ENCODE measurements at regions not wholly inside any gene's neighbourhood (a gene's known extent, or its start where the extent isn't known, plus 50 kb on each side); places are given as distances from the start of the nearest gene placed in this dataset.
A peak's percentile ranks its signal among the peaks of the same experiment; 100 is the strongest.

DNA sequence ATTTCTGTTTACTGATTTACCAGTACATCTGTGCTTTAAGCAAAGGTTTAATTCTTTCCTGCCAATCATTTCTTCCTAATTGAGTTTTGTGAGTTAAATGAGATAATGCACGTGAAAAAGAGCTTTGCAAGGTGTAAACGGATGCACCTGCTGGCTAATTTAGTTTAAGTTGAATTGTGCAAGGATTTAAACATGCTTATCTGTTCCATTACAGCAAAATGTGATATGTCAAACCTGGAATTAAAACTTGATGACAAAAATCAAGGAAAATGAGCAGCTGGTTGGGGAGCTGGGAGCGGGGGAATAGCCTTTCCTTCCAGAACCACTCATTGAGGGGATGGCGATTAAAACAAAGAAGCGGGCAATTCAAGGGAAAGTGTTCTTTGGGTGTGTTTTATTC lies 155.0 kb upstream of the CTTNBP2 start:
- H3K36me3 Mint-ChIP-seq: peaks cover 2% of the 10 kb centered on the region
- H3K4me1 Mint-ChIP-seq: no peaks in the 10 kb centered on the region
- H3K27me3 Mint-ChIP-seq: no peaks in the 10 kb centered on the region
- no peak overlapping the region for H3K4me3 Mint-ChIP-seq
- no peaks in the 10 kb centered on the region for H3K9me3 Mint-ChIP-seq
- H3K27ac Mint-ChIP-seq: no peak overlapping the region

DNA sequence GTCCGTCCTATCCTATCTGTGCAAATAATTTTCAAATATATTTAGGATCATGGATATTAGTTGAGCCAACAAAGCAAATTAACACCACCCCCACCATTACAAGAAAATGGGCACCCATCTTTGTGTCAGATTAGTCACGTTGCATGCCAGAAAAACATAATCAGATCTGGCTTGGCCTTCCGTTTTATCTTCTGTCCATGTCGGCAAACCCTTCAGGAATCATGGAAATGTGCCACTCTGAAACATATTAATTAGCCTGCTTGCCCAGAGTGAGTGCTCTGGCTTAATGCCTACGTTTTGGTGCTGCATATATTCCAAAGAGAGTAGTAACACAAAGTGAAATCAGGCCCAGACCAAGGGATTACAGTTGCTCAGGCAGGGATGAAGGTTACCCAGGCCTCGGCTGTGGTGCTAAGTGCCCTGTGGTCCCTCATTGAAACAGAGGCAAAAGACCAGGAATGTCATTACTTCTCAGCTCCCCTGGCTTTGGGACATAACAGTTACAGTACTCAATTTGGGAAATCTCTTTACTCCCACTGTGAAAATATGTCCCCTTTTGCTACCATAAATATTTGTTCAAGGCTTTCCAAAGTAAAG lies 154.0 kb upstream of the LSM8 start:
- no peaks in the 10 kb centered on the region for H3K27me3 Mint-ChIP-seq
- no peaks in the 10 kb centered on the region for H3K9me3 Mint-ChIP-seq
- H3K27ac Mint-ChIP-seq: no peak overlapping the region
- H3K36me3 Mint-ChIP-seq: peaks cover 2% of the 10 kb centered on the region
- no peak overlapping the region for H3K4me3 Mint-ChIP-seq
- H3K4me1 Mint-ChIP-seq: no peaks in the 10 kb centered on the region

GRCh38 chr7:118033273-118033672 lies 150.7 kb upstream of the LSM8 start:
- H3K4me3 Mint-ChIP-seq: no peak overlapping the region
- peaks cover 1% of the 10 kb centered on the region for H3K36me3 Mint-ChIP-seq
- no peaks in the 10 kb centered on the region for H3K9me3 Mint-ChIP-seq
- H3K27ac Mint-ChIP-seq: no peak overlapping the region
- H3K4me1 Mint-ChIP-seq: no peaks in the 10 kb centered on the region
- no peaks in the 10 kb centered on the region for H3K27me3 Mint-ChIP-seq

GRCh38 chr7:118039963-118040489 lies 143.9 kb upstream of the LSM8 start:
- peaks cover 3% of the 10 kb centered on the region for H3K27me3 Mint-ChIP-seq
- H3K4me1 Mint-ChIP-seq: peaks cover 4 to 8% (median 5%) of the 10 kb centered on the region in 3 donors
- H3K4me3 Mint-ChIP-seq: no peak overlapping the region
- peaks cover 0 to 2% (median 0%) of the 10 kb centered on the region in 3 donors for H3K9me3 Mint-ChIP-seq
- no peak overlapping the region for H3K27ac Mint-ChIP-seq
- H3K36me3 Mint-ChIP-seq: no peaks in the 10 kb centered on the region

- no peak overlapping the region for H3K4me3 Mint-ChIP-seq
- peaks cover 3% of the 10 kb centered on the region for H3K27me3 Mint-ChIP-seq
- H3K27ac Mint-ChIP-seq: no peak overlapping the region
- peaks cover 4 to 8% (median 5%) of the 10 kb centered on the region in 3 donors for H3K4me1 Mint-ChIP-seq
- H3K36me3 Mint-ChIP-seq: no peaks in the 10 kb centered on the region
- H3K9me3 Mint-ChIP-seq: peaks cover 0 to 2% (median 0%) of the 10 kb centered on the region in 3 donors
These were observed 143.4 kb upstream of the LSM8 start for GRCh38 chr7:118040562-118040961.

DNA sequence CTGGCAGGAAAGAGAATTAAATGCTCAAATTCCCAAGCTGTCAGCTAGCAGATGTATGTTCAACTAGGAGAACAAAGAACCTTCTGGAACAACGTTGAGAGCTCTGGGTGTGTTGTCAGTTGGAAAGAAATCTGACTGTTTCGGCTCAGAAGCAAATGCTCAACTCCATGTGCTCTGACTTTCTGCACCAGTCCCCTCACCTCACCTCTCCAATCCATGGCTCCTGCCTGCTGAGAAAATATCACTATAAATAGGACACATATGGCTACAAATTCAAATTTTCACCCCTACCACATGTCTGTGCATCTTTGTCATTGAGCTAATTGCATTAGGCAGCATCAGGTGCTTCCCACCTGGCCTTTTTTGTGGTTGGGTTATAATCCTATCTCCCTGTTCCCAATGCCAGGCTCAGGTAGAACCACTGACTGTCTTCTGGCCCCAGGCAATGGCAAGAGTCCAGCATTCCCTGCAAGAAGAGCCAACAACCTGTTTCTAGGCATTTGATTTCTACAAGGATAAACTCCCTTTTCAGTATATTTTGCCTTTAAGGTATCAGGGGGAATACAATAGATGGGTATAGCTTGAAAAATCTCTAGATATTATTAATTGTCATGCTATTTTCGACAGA lies 142.6 kb upstream of the LSM8 start:
- H3K4me3 Mint-ChIP-seq: no peak overlapping the region
- H3K27ac Mint-ChIP-seq: peak overlapping the region in 1 of 3 donors; percentile 9
- H3K4me1 Mint-ChIP-seq: peaks cover 4 to 8% (median 5%) of the 10 kb centered on the region in 3 donors
- H3K9me3 Mint-ChIP-seq: peaks cover 0 to 2% (median 0%) of the 10 kb centered on the region in 3 donors
- peaks cover 5% of the 10 kb centered on the region for H3K27me3 Mint-ChIP-seq
- no peaks in the 10 kb centered on the region for H3K36me3 Mint-ChIP-seq

DNA sequence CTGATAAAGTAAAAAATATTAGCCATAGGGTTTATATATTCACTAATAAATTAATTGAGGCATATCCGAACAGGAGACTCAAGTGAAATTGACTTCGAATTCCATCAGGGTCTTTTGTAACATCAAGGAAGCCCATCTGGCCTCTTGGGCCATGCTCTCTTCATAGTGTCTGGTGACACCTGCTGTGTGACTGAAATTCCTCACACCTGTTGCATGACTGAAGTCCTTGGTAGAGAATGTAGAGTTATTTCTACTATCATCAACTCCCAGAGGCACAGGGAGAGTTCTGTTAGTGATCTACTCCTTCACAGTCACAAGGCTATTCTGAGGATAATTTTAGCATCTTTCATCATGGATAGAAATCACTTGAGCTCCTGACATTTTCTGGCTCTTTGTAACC lies 138.3 kb upstream of the LSM8 start:
- Mint-ChIP-seq H3K36me3 (no peaks in the 10 kb centered on the region), H3K27ac (no peak overlapping the region), H3K27me3 (peaks cover 5% of the 10 kb centered on the region), H3K9me3 (peaks cover 0 to 2% (median 0%) of the 10 kb centered on the region in 3 donors), H3K4me3 (no peak overlapping the region), H3K4me1 (peaks cover 1 to 6% (median 4%) of the 10 kb centered on the region in 3 donors)

- H3K9me3 Mint-ChIP-seq: peaks cover 0 to 2% (median 0%) of the 10 kb centered on the region in 3 donors
- no peaks in the 10 kb centered on the region for H3K36me3 Mint-ChIP-seq
- H3K4me1 Mint-ChIP-seq: peaks cover 0 to 4% (median 2%) of the 10 kb centered on the region in 3 donors
- H3K4me3 Mint-ChIP-seq: peak overlapping the region in 1 of 4 donors; percentile 21
- peaks cover 5% of the 10 kb centered on the region for H3K27me3 Mint-ChIP-seq
- no peak overlapping the region for H3K27ac Mint-ChIP-seq
These were observed 137.9 kb upstream of the LSM8 start for GRCh38 chr7:118046086-118046485.

- Mint-ChIP-seq H3K4me3 (no peak overlapping the region), H3K27me3 (peaks cover 3% of the 10 kb centered on the region), H3K4me1 (peaks cover 0 to 4% (median 2%) of the 10 kb centered on the region in 3 donors), H3K9me3 (peaks cover 0 to 2% (median 0%) of the 10 kb centered on the region in 3 donors), H3K36me3 (no peaks in the 10 kb centered on the region), H3K27ac (no peak overlapping the region)
These were observed 137.2 kb upstream of the LSM8 start for GRCh38 chr7:118046801-118047200.

- H3K27me3 Mint-ChIP-seq: no peaks in the 10 kb centered on the region
These were observed 131.6 kb upstream of the LSM8 start for GRCh38 chr7:118052336-118052735.

DNA sequence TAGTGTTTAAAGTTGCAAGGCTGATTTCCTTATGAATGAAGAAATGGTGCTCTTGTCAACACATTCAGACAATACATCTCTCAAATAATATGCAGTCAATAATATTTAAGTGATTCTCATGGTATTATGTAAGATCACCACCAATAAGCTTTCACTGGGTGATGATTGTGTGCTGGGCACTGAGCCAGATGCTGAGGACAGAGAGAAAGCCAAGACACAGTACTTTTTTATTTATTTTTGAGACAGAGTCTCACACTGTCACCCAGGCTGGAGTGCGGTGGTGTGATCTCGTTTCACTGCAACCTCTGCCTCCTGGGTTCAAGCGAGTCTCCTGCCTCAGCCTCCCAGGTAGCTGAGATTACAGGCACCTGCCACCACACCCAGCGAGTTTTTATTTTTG lies 130.6 kb upstream of the LSM8 start:
- no peaks in the 10 kb centered on the region for H3K9me3 Mint-ChIP-seq

More at GRCh38 chr7:118052336-118052735, 131.6 kb upstream of the LSM8 start:
- no peaks in the 10 kb centered on the region for H3K4me1 Mint-ChIP-seq
- no peaks in the 10 kb centered on the region for H3K9me3 Mint-ChIP-seq
- no peak overlapping the region for H3K4me3 Mint-ChIP-seq
- no peaks in the 10 kb centered on the region for H3K36me3 Mint-ChIP-seq
- H3K27ac Mint-ChIP-seq: no peak overlapping the region

DNA sequence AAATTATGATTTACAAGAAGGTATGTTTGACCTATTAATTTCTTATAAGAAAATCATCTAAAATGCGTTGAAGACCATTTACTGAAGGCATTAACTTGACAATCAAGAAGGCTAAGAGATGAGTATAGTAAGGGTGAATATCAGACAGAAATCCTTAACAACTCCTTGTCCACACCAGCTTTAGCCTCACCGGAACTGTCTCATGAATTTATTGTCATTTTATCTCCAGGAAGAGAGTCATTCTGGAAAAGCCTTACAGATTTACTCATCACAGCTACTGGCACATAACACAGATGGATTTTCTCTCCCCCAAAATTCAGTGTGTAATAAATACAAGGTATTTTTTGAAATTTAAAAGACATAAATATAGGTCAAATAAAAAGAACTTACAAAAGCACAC lies 129.4 kb upstream of the LSM8 start:
- H3K27me3 Mint-ChIP-seq: no peaks in the 10 kb centered on the region
- no peak overlapping the region for H3K4me3 Mint-ChIP-seq
- no peaks in the 10 kb centered on the region for H3K9me3 Mint-ChIP-seq
- no peaks in the 10 kb centered on the region for H3K4me1 Mint-ChIP-seq
- no peaks in the 10 kb centered on the region for H3K36me3 Mint-ChIP-seq
- H3K27ac Mint-ChIP-seq: no peak overlapping the region

More for the DNA sequence above, 130.6 kb upstream of the LSM8 start:
- H3K4me3 Mint-ChIP-seq: no peak overlapping the region
- no peaks in the 10 kb centered on the region for H3K36me3 Mint-ChIP-seq
- no peaks in the 10 kb centered on the region for H3K27me3 Mint-ChIP-seq
- H3K27ac Mint-ChIP-seq: no peak overlapping the region
- H3K4me1 Mint-ChIP-seq: no peaks in the 10 kb centered on the region

DNA sequence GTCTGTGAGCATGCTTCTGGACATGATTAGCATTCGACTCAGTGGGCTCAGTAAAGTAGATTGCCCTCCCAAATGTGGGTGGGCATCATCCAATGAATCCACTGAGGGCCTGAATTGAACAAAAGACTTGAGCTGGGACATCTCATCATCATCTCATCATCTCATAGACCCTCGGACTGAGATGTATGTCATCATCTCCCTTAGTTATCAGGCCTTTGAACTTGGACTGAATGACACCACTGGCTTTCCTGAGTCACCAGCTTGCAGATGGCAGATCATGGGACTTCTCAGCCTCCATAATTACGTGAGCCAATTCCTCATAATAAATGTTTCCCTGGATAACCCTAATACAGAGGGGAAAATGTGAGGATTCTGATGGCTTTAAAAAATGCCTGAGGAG lies 128.3 kb upstream of the LSM8 start:
- no peaks in the 10 kb centered on the region for H3K36me3 Mint-ChIP-seq
- H3K27ac Mint-ChIP-seq: no peak overlapping the region
- no peaks in the 10 kb centered on the region for H3K27me3 Mint-ChIP-seq
- H3K4me3 Mint-ChIP-seq: no peak overlapping the region
- H3K9me3 Mint-ChIP-seq: no peaks in the 10 kb centered on the region
- H3K4me1 Mint-ChIP-seq: no peaks in the 10 kb centered on the region

GRCh38 chr7:118057404-118057803 lies 126.6 kb upstream of the LSM8 start:
- H3K4me3 Mint-ChIP-seq: no peak overlapping the region
- H3K4me1 Mint-ChIP-seq: no peaks in the 10 kb centered on the region
- H3K36me3 Mint-ChIP-seq: no peaks in the 10 kb centered on the region
- H3K27ac Mint-ChIP-seq: no peak overlapping the region
- no peaks in the 10 kb centered on the region for H3K27me3 Mint-ChIP-seq
- no peaks in the 10 kb centered on the region for H3K9me3 Mint-ChIP-seq

DNA sequence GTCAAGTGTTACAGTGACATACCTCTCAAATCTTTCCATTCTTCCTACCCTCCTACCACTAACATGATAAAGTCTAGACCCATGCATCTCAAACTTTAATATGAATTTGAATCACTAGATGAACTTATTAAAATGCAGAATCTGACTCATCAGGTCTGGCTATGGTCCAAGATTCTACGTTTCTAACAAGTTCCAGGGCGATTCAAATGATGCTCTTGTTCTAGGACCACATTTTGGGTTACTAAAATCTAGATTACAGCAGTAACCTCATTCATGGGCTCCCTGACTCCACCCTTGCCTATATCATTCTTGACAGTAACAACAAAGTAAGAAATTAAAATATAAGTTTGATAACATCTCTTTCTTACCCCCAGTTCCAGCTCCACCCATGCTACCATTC lies 124.8 kb upstream of the LSM8 start:
- H3K4me1 Mint-ChIP-seq: no peaks in the 10 kb centered on the region
- no peaks in the 10 kb centered on the region for H3K36me3 Mint-ChIP-seq
- no peak overlapping the region for H3K4me3 Mint-ChIP-seq
- H3K27ac Mint-ChIP-seq: no peak overlapping the region
- no peaks in the 10 kb centered on the region for H3K9me3 Mint-ChIP-seq
- no peaks in the 10 kb centered on the region for H3K27me3 Mint-ChIP-seq

- Mint-ChIP-seq H3K4me3 (no peak overlapping the region), H3K36me3 (no peaks in the 10 kb centered on the region), H3K27ac (no peak overlapping the region), H3K9me3 (no peaks in the 10 kb centered on the region), H3K27me3 (peaks cover 2% of the 10 kb centered on the region), H3K4me1 (no peaks in the 10 kb centered on the region)
These were observed 123.3 kb upstream of the LSM8 start for GRCh38 chr7:118060692-118061091.
